Hepatocyte (in vitro differentiated cells): ENCODE measurements at regions not wholly inside any gene's neighbourhood (a gene's known extent, or its start where the extent isn't known, plus 50 kb on each side); places are given as distances from the start of the nearest gene placed in this dataset.

ENCODE experiments used
- EZH2 ChIP-seq: fragments of 200-600 bp; sonication (generic); IDR thresholded peaks from 2 replicates; pipeline ENCODE4 v1.6.1; 2016; ENCODE audit warnings: antibody characterized with exemption, mild to moderate bottlenecking, borderline replicate concordance
- EZH2phosphoT487 ChIP-seq: fragments of 200-600 bp; sonication (generic); IDR thresholded peaks from one replicate; pipeline ENCODE4 v1.6.1; 2018; ENCODE audit warnings: antibody characterized with exemption, mild to moderate bottlenecking, low read depth, moderate library complexity; ENCODE audit not compliant: unreplicated experiment, severe bottlenecking
- TF ChIP-seq, protein P1 (sequence below): fragments of 200-600 bp; sonication (generic); IDR thresholded peaks from 2 replicates; pipeline ENCODE4 v1.5.1; 2016; ENCODE audit warnings: antibody characterized with exemption, mild to moderate bottlenecking; ENCODE audit not compliant: poor library complexity

GRCh38 chr2:200091126-200091525, 135.7 kb downstream of the MAIP1 start:
- TF ChIP-seq, protein P1, sequence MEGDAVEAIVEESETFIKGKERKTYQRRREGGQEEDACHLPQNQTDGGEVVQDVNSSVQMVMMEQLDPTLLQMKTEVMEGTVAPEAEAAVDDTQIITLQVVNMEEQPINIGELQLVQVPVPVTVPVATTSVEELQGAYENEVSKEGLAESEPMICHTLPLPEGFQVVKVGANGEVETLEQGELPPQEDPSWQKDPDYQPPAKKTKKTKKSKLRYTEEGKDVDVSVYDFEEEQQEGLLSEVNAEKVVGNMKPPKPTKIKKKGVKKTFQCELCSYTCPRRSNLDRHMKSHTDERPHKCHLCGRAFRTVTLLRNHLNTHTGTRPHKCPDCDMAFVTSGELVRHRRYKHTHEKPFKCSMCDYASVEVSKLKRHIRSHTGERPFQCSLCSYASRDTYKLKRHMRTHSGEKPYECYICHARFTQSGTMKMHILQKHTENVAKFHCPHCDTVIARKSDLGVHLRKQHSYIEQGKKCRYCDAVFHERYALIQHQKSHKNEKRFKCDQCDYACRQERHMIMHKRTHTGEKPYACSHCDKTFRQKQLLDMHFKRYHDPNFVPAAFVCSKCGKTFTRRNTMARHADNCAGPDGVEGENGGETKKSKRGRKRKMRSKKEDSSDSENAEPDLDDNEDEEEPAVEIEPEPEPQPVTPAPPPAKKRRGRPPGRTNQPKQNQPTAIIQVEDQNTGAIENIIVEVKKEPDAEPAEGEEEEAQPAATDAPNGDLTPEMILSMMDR: no peak
- TF ChIP-seq EZH2 (no peak), EZH2phosphoT487 (no peak)
